Fibroblast of peridontal ligament (primary cell): ENCODE measurements at regions not wholly inside any gene's neighbourhood (a gene's known extent, or its start where the extent isn't known, plus 50 kb on each side); places are given as distances from the start of the nearest gene placed in this dataset.
"Not testable (repeated sequence)": the region's sequence is repeated elsewhere in the genome, so short reads cannot be mapped to it uniquely, and the experiment has no call there.

Experiments
- DNase-seq: peaks from one replicate; pipeline ENCODE4 v3.0.0-alpha.2; 2010; ENCODE audit errors: extremely low read depth

GRCh38 chr4:158313566-158313965, 103.3 kb downstream of the TMEM144 start:
- DNase-seq, result no peak

GRCh38 chr4:158314756-158315487, 104.6 kb downstream of the TMEM144 start:
- DNase-seq, result peak; percentile 99

DNA sequence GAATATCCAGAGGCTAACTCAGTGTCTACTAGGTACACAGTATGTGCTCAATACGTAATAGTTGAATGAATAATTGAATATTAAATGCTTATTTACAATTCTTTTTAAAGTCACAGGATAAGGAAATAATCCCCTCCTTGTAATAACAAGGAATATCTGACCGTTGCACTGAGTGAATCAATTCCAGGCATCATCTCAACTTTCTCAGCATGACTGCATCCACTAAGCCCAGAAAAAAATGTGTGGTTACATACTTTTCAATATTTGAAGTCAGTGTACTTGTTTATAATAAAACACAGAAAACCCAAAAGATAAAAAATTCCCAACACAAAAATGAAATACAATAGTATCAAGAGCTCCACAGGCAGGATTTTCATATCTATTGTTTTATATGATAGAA, 105.4 kb downstream of the TMEM144 start:
- peak; percentile 91 for DNase-seq

GRCh38 chr4:158316264-158316663, 106.0 kb downstream of the TMEM144 start:
- DNase-seq, result peak; percentile 53

DNA sequence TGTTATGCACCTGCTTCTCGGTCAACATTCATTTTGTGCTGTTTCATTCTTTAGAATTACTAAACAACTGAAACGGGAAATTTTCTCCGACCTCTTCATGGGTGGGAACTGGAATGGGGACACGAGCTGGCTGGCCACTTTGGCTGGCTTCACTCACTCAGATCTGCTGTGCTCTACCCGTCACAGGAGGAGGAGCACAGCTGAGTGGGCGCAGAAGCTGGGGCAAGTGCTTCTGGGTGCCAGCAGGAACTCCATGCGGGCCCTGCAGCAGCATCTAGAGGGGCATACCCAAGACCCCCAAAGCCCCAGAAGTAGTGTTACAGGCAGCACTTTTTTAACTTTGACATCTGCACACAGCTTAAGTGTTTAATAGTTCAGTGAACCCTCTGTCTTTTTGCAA, 109.6 kb downstream of the TMEM144 start:
- no peak for DNase-seq

GRCh38 chr4:158322109-158322508, 111.8 kb downstream of the TMEM144 start:
- DNase-seq, result no peak

DNA sequence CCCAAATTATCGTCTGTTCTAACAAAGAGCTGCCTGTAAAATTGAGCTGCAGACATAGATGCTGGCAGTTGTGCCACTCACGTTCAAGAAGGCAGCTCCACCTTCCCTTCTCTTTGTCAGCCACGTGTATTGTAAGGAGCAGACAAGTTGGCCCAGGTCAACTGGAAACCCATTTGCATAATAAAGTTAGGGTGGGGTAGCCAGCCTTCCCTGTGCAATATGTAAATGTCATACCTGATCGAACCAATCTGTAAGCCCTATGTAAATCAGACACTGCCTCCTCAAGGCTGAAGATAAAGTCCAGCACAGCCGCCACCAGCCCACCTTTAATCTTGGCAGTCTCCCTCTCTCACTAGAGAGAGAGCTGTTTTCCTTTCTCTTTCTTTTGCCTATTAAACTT, 117.2 kb downstream of the TMEM144 start:
- no peak for DNase-seq

GRCh38 chr4:158331863-158332262, 121.6 kb downstream of the TMEM144 start:
- DNase-seq, result no peak

- no peak for DNase-seq
Measured at GRCh38 chr4:158333820-158334219, 123.5 kb downstream of the TMEM144 start.

DNA sequence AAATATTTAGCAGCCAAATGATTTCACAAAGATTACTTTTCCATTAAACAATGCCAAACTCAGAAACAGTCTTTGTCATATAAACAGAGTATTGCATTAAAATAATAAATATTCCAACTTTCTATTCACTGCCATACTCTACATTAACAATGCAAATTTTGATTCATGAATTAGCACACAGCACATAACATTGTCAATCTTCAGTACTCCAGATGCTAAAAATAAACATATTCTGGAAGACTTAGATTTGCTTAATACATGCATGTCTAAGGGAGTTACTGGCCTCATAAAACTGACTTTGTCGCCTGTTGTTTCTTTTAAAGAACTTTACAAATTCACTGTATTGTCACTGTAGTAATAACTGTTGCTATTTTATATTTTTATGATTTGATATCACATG, 131.6 kb downstream of the TMEM144 start:
- no peak for DNase-seq

- DNase-seq, result no peak
Measured at GRCh38 chr4:158346576-158346975, 136.3 kb downstream of the TMEM144 start.

DNA sequence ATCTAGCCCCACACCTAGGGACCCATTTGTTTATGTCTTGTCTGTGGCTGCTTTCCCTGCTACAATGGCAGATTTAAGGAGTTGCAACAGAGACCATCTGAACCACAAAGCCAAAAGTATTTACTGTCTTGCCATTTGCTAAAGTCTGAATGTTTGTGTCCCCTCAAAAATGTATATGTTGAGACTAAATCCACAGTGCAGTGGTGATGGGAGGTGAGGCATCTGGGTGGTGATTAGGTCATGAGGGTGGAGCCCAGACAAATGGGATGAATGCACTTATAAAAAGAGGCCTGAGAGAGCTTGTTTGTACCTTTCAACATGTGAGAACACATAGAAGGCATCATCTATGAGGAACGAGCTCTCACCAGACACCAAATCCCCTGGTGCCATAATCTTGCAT, 137.3 kb downstream of the TMEM144 start:
- DNase-seq, result peak; percentile 14

DNA sequence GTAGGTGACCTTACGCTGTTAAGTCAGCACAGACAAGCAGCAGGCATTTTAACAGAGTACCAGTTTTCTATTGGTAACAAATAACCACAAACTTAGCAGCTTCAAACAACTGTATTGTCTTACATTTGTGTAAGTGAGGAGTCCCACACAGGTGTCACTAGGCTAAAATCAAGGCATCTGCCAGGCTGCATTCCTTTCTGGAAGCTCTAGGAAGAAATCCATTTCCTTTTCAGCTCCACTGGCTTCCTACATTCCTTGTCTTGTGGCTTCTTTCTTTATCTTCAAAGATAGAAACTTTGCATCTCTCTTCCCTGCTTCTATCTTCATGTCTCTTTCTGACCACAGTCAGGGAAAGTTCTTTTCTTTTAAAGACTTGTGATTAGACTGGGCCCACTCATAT, 139.9 kb downstream of the TMEM144 start:
- no peak for DNase-seq

DNA sequence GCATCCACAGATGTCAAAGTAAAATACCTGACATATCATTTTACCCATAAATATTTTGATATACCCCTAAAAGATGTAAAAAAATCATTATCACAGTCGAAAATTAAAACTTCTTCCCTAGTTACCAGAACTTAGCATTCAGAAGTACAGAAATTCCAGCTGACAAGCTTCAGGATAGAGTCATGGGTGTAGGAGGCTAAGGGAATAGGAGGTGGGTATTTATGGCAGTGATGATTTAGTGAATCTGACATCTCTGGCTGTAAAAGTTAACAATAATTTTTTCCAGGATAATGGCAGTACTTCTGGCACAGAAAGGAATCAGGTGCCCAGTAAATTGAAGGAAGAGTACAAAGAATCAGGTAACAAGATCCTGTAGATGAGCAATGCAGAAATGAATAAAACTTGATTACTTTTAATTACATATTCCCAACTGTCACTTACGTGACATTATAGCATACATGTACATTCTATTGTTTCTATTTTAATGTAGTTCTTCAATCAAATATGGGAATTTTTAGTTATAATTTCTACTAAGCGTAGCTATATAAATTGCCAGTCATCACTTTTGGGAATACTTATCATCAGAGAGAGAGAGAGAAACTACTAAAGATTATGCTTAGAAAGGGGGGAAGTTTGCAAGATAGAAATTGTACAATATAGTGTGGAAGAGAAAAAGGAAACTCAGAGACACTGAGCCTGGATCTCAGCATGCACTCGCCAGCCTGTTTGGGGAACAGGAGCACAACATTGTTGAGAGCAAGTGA, 143.4 kb downstream of the TMEM144 start:
- DNase-seq, result no peak

GRCh38 chr4:158356301-158356700, 146.0 kb downstream of the TMEM144 start:
- DNase-seq, result no peak

- not testable (repeated sequence) for DNase-seq
Measured at GRCh38 chr4:158367932-158368441, 153.7 kb upstream of the RXFP1 start.

GRCh38 chr4:158371158-158371557, 150.5 kb upstream of the RXFP1 start:
- DNase-seq, result peak; percentile 63

DNA sequence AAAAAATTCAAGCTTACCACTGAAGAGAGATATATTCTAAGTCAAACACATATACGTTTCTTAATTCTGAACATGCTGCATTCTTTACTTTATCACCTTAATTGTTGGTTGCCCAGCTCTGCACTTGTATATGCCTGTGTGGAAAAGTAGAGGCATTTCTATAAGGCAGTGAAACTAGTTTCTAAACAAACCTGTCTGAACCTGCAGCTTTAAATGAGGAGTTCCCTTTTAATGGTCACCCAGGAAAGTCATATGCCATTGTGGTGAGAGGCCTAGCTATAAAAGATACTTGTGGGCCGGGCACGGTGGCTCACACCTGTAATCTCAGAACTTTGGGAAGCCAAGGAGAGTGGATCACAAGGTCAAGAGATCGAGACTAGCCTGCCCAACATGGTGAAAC, 147.4 kb upstream of the RXFP1 start:
- no peak for DNase-seq

DNA sequence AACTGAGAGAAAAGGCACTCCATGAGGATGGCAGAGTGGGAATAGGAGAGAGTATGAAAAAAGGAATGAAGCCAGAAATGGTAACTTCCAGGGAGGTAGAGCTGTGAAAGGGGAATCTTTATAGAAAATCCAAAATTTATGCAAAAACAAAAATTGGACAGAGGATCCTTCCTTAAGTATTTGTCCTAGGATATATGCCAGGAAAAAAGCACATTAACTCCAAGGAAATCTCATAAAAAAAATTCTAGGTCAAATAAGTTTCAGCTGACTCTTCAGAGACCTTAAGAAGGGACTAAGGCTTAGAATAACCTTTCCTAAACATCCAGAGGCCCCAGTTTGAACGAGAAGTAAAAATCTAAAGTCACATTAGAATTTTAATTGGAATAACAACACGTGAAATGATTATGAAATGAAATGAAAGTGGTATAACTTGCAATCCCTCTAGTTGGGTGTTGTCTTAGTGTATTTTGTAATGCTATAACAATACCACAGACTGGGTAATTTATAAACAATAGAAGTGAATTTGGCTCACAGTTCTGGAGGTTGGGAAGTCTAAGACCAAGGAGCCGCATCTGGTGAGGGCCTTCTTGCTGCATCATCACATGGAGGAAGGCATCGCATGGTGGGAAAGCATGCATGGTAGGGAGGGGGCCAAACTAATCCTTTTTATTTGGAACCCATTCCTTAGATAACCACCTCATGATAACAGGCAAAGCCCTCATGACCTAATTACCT, 145.4 kb upstream of the RXFP1 start:
- peak; percentile 46 for DNase-seq

- DNase-seq, result no peak
Measured at GRCh38 chr4:158384414-158384813, 137.3 kb upstream of the RXFP1 start.

GRCh38 chr4:158395343-158395742, 126.3 kb upstream of the RXFP1 start:
- DNase-seq, result no peak

DNA sequence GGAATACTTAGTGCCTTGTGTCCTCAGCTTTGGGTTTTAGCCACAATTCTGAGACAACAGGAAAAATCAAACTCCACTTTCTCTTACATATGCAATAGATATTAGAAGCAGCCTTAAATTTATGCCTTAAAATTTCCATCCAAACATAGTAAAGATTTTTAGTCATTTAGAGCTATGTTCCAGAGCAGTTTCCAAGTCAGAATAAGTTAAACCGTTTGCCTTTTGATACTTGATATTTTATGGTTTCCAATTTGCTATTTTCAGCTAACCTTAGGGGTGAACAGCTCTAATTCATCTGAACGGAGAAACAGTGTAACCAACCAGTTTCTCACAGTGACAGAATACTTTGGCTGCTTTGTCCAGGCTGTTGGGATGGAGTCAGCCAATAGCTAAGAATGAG, 125.8 kb upstream of the RXFP1 start:
- no peak for DNase-seq
